GM12891 (cell line): ENCODE measurements at regions not wholly inside any gene's neighbourhood (a gene's known extent, or its start where the extent isn't known, plus 50 kb on each side); places are given as distances from the start of the nearest gene placed in this dataset.

ENCODE experiments used
- POLR2A ChIP-seq: IDR thresholded peaks from 2 replicates; pipeline ENCODE4 v1.6.1; 2011; ENCODE audit warnings: low read depth, low read length, control low read depth
- TAF1 ChIP-seq: IDR thresholded peaks from 2 replicates; pipeline ENCODE4 v1.6.1; 2011; ENCODE audit warnings: low read depth, low read length, control low read depth

GRCh38 chr5:124948062-124948753 lies 201.8 kb upstream of the ZNF608 start:
- TF ChIP-seq POLR2A (no peak), TAF1 (no peak)
